ENCODE measurements at regions not wholly inside any gene's neighbourhood (a gene's known extent, or its start where the extent isn't known, plus 50 kb on each side); places are given as distances from the start of the nearest gene placed in this dataset.
A peak's percentile ranks its signal among the peaks of the same experiment; 100 is the strongest.

- no peaks in the 10 kb centered on the region for H3K27me3 ChIP-seq (ENCODE audit: insufficient read depth, low read depth, low read length)
- H3K27ac ChIP-seq (ENCODE audit: low read length) = no peak overlapping the region
- no peaks in the 10 kb centered on the region for H3K9me2 ChIP-seq (ENCODE audit: insufficient read depth, low read length)
- H2AFZ ChIP-seq (ENCODE audit: low read depth, low read length) = no peak overlapping the region
- H3K9ac ChIP-seq (ENCODE audit: low read length) = no peak overlapping the region
- no peaks in the 10 kb centered on the region for H3K79me2 ChIP-seq (replicated peaks; ENCODE audit: insufficient read depth, low read length)
- H3F3A ChIP-seq (ENCODE audit: insufficient read depth, low read length, poor library complexity, severe bottlenecking) = no peaks in the 10 kb centered on the region
- H3K36me3 ChIP-seq (ENCODE audit: insufficient read depth, low read length) = no peaks in the 10 kb centered on the region
- no peaks in the 10 kb centered on the region for H3K9me3 ChIP-seq (ENCODE audit: low read length)
- H3K4me3 ChIP-seq (ENCODE audit: low read length) = no peak overlapping the region
- TF ChIP-seq CTCF (IDR thresholded peaks at IDR 0.05; ENCODE audit: poor library complexity, severe bottlenecking) (no peak), REST (IDR thresholded peaks at IDR 0.05; ENCODE audit: borderline replicate concordance) (no peak), MXI1 (conservative IDR thresholded peaks at IDR 0.05; ENCODE audit: poor library complexity, severe bottlenecking) (no peak), SMC3 (conservative IDR thresholded peaks at IDR 0.05; ENCODE audit: poor library complexity) (no peak), EZH2 (IDR thresholded peaks at IDR 0.05; ENCODE audit: borderline replicate concordance, insufficient read depth, low read length, poor library complexity, severe bottlenecking) (no peak), POLR2AphosphoS5 (IDR thresholded peaks at IDR 0.05) (no peak), TAF1 (IDR thresholded peaks at IDR 0.05; ENCODE audit: low read depth) (no peak), RAD21 (conservative IDR thresholded peaks at IDR 0.05) (no peak), EP300 (conservative IDR thresholded peaks at IDR 0.05; ENCODE audit: poor library complexity, severe bottlenecking) (no peak)
- H4K20me1 ChIP-seq (ENCODE audit: insufficient read depth) = no peaks in the 10 kb centered on the region
- no peak overlapping the region for H3K4me2 ChIP-seq (ENCODE audit: low read length)
Observed at GRCh38 chr5:117107859-117108258, 533.2 kb upstream of the SEMA6A start.

GRCh38 chr5:117103703-117104102 is 529.1 kb upstream of the SEMA6A start:
- H3K79me2 ChIP-seq (replicated peaks; ENCODE audit: insufficient read depth, low read length) = no peaks in the 10 kb centered on the region
- no peak overlapping the region for H3K9ac ChIP-seq (ENCODE audit: low read length)
- H3K9me2 ChIP-seq (ENCODE audit: insufficient read depth, low read length) = no peaks in the 10 kb centered on the region
- H3K9me3 ChIP-seq (ENCODE audit: low read length) = no peaks in the 10 kb centered on the region
- H3K27me3 ChIP-seq (ENCODE audit: insufficient read depth, low read depth, low read length) = peaks cover 10% of the 10 kb centered on the region
- no peak overlapping the region for H3K4me3 ChIP-seq (ENCODE audit: low read length)
- H3K27ac ChIP-seq (ENCODE audit: low read length) = no peak overlapping the region
- no peak overlapping the region for H2AFZ ChIP-seq (ENCODE audit: low read depth, low read length)
- TF ChIP-seq POLR2AphosphoS5 (IDR thresholded peaks at IDR 0.05) (peak; percentile 22), EZH2 (IDR thresholded peaks at IDR 0.05; ENCODE audit: borderline replicate concordance, insufficient read depth, low read length, poor library complexity, severe bottlenecking) (no peak), TAF1 (IDR thresholded peaks at IDR 0.05; ENCODE audit: low read depth) (no peak)
- no peaks in the 10 kb centered on the region for H3F3A ChIP-seq (ENCODE audit: insufficient read depth, low read length, poor library complexity, severe bottlenecking)
- no peak overlapping the region for H3K4me2 ChIP-seq (ENCODE audit: low read length)
- no peaks in the 10 kb centered on the region for H4K20me1 ChIP-seq (ENCODE audit: insufficient read depth)
- H3K36me3 ChIP-seq (ENCODE audit: insufficient read depth, low read length) = no peaks in the 10 kb centered on the region

GRCh38 chr5:117102591-117102990 is 528.0 kb upstream of the SEMA6A start:
- Histone ChIP-seq H2AFZ (ENCODE audit: low read depth, low read length) (no peak overlapping the region), H3K9me2 (ENCODE audit: insufficient read depth, low read length) (no peaks in the 10 kb centered on the region)

More at GRCh38 chr5:117102591-117102990, 528.0 kb upstream of the SEMA6A start:
- Histone ChIP-seq H3K79me2 (replicated peaks; ENCODE audit: insufficient read depth, low read length) (no peaks in the 10 kb centered on the region), H4K20me1 (ENCODE audit: insufficient read depth) (no peaks in the 10 kb centered on the region), H3F3A (ENCODE audit: insufficient read depth, low read length, poor library complexity, severe bottlenecking) (no peaks in the 10 kb centered on the region), H3K27me3 (ENCODE audit: insufficient read depth, low read depth, low read length) (peaks cover 10% of the 10 kb centered on the region), H3K9me3 (ENCODE audit: low read length) (no peaks in the 10 kb centered on the region), H3K4me3 (ENCODE audit: low read length) (no peak overlapping the region), H3K9ac (ENCODE audit: low read length) (no peak overlapping the region), H3K4me2 (ENCODE audit: low read length) (no peak overlapping the region), H3K36me3 (ENCODE audit: insufficient read depth, low read length) (no peaks in the 10 kb centered on the region), H3K27ac (ENCODE audit: low read length) (no peak overlapping the region)
- TF ChIP-seq REST (IDR thresholded peaks at IDR 0.05; ENCODE audit: borderline replicate concordance) (no peak), RAD21 (conservative IDR thresholded peaks at IDR 0.05) (no peak), CTCF (IDR thresholded peaks at IDR 0.05; ENCODE audit: poor library complexity, severe bottlenecking) (no peak), TAF1 (IDR thresholded peaks at IDR 0.05; ENCODE audit: low read depth) (no peak), MXI1 (conservative IDR thresholded peaks at IDR 0.05; ENCODE audit: poor library complexity, severe bottlenecking) (no peak)
